Liver (tissue), 3 donors: ENCODE measurements at regions not wholly inside any gene's neighbourhood (a gene's known extent, or its start where the extent isn't known, plus 50 kb on each side); places are given as distances from the start of the nearest gene placed in this dataset.

ENCODE experiments used
- CTCF ChIP-seq: fragments of 150-350 bp; IDR thresholded peaks from 2 replicates; pipeline ENCODE4 v1.5.1; 2017; ENCODE audit warnings: improper control_type of control experiment, low read depth, low read length; ENCODE audit not compliant: missing input control
- FOXA1 ChIP-seq: IDR thresholded peaks from 2 replicates; pipeline ENCODE4 v1.6.1; 2016; ENCODE audit warnings: antibody characterized with exemption
- RAD21 ChIP-seq, 2 donors: IDR thresholded peaks; 2 replicates each; pipeline ENCODE4 v1.6.1; 2016; ENCODE audit warnings: antibody characterized with exemption in 2 of 2, mild to moderate bottlenecking in 2 of 2
- SP1 ChIP-seq: IDR thresholded peaks from 2 replicates; pipeline ENCODE4 v1.6.1; 2018; ENCODE audit warnings: antibody characterized with exemption, mild to moderate bottlenecking
- TAF1 ChIP-seq: conservative IDR thresholded peaks from 2 replicates; pipeline ENCODE4 v1.6.1; 2016; ENCODE audit warnings: antibody characterized with exemption, mild to moderate bottlenecking
- YY1 ChIP-seq: IDR thresholded peaks from 2 replicates; pipeline ENCODE4 v1.6.1; 2016; ENCODE audit warnings: antibody characterized with exemption, mild to moderate bottlenecking
- TF ChIP-seq, protein P1 (sequence below): IDR thresholded peaks from 2 replicates; pipeline ENCODE4 v1.6.1; 2016; ENCODE audit warnings: antibody characterized with exemption
- TF ChIP-seq, protein P2 (sequence below): IDR thresholded peaks from 2 replicates; pipeline ENCODE4 v1.6.1; 2016; ENCODE audit warnings: antibody characterized with exemption
- donor health status: healthy.
- donor health status: healthy.

- no peak for TF ChIP-seq CTCF
- no peak for TF ChIP-seq RAD21 (IDR thresholded peaks at IDR 0.05)
- TF ChIP-seq FOXA1: no peak
- TF ChIP-seq YY1: no peak
- TF ChIP-seq SP1: no peak
- TF ChIP-seq, protein P1, sequence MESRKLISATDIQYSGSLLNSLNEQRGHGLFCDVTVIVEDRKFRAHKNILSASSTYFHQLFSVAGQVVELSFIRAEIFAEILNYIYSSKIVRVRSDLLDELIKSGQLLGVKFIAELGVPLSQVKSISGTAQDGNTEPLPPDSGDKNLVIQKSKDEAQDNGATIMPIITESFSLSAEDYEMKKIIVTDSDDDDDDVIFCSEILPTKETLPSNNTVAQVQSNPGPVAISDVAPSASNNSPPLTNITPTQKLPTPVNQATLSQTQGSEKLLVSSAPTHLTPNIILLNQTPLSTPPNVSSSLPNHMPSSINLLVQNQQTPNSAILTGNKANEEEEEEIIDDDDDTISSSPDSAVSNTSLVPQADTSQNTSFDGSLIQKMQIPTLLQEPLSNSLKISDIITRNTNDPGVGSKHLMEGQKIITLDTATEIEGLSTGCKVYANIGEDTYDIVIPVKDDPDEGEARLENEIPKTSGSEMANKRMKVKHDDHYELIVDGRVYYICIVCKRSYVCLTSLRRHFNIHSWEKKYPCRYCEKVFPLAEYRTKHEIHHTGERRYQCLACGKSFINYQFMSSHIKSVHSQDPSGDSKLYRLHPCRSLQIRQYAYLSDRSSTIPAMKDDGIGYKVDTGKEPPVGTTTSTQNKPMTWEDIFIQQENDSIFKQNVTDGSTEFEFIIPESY: no peak
- TF ChIP-seq, protein P2, sequence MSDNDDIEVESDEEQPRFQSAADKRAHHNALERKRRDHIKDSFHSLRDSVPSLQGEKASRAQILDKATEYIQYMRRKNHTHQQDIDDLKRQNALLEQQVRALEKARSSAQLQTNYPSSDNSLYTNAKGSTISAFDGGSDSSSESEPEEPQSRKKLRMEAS: no peak
- TF ChIP-seq TAF1: no peak
These were observed 365.9 kb downstream of the DMAC1 start for GRCh38 chr9:7433508-7434292.
